ENCODE measurements at regions not wholly inside any gene's neighbourhood (a gene's known extent, or its start where the extent isn't known, plus 50 kb on each side); places are given as distances from the start of the nearest gene placed in this dataset.

DNA sequence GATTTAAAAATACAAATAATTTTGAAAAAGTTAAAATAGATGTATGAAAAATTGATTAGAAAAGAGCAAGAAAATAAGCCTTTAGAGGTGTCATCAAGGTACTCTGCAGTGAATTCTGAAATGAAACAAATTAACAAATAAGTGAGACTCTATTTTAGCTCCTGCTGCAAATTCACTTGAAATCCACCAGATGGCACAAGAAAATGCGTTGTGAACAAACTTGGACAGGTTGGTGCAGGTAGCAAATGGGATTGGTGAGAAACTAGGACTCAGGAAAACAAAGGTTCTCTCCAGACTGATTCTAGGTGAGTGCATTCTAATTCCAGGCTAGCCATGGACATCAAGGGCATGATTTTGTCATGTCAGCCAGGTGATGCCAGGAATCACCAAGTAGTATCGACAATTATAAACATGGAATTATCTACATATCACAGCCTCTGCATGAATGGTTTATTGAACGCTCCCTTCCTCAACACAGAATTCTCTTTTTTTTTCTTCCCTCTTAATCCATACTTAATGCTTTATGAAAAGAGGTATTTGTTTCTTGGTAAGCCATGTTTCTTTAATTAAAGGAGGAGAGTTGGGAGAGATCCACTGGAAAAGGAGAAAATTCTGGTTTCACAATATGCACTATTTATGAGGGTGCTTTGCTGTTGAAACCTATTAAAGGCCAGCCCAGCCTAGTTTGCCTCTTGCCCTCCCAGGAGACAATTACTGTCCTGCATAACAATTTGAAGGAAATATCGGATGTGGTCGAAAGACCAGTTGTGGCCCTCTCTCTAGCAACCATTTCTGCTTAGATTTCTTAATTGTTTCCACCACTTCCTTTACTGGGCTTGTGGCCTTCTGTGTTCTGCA, 118.1 kb downstream of the ZNF365 start:
- TF ChIP-seq POLR2A (IDR thresholded peaks at IDR 0.05) = no peak
- TF ChIP-seq, protein P1, sequence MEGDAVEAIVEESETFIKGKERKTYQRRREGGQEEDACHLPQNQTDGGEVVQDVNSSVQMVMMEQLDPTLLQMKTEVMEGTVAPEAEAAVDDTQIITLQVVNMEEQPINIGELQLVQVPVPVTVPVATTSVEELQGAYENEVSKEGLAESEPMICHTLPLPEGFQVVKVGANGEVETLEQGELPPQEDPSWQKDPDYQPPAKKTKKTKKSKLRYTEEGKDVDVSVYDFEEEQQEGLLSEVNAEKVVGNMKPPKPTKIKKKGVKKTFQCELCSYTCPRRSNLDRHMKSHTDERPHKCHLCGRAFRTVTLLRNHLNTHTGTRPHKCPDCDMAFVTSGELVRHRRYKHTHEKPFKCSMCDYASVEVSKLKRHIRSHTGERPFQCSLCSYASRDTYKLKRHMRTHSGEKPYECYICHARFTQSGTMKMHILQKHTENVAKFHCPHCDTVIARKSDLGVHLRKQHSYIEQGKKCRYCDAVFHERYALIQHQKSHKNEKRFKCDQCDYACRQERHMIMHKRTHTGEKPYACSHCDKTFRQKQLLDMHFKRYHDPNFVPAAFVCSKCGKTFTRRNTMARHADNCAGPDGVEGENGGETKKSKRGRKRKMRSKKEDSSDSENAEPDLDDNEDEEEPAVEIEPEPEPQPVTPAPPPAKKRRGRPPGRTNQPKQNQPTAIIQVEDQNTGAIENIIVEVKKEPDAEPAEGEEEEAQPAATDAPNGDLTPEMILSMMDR (IDR thresholded peaks at IDR 0.05 in 8 of 11, conservative IDR thresholded peaks at IDR 0.05 in 3 of 11) = peak; percentile 38 to 65 (median 55)

All from spleen (tissue), 7 donors.